GM12878 (cell line): ENCODE measurements at regions not wholly inside any gene's neighbourhood (a gene's known extent, or its start where the extent isn't known, plus 50 kb on each side); places are given as distances from the start of the nearest gene placed in this dataset.

Experiments used
- ATAC-seq: fragments of 200-7000 bp; cut with Tn5 transposase; 3 replicates; pipeline ENCODE4 v1.9.1; 2020; ENCODE audit warnings: mild to moderate bottlenecking, moderate library complexity
- BruUV-seq: library from RNA; stranded (reverse); fragments of 400-500 nt; replicated peaks from 2 replicates; lab custom pipeline; 2021; lab: Mats Ljungman, UMichigan
- CTCF ChIA-PET: fragments of 300-600 bp; sonication (Branson Sonifier 250); formaldehyde crosslinking; extraction: SDS; loops from one replicate; lab custom pipeline; 2021; ENCODE audit warnings: inconsistent platforms; lab: Yijun Ruan, JAX
- POLR2A ChIA-PET: fragments of 350-600 bp; formaldehyde crosslinking; extraction: SDS; loops from one replicate; lab custom pipeline; 2021; ENCODE audit warnings: inconsistent platforms; lab: Charles Lee
- RAD21 ChIA-PET: fragments of 300-600 bp; sonication (Branson Sonifier 250); formaldehyde crosslinking; loops from one replicate; lab custom pipeline; 2023; ENCODE audit warnings: antibody characterized with exemption; ENCODE audit not compliant: unreplicated experiment; lab: Charles Lee
- SMC1A ChIA-PET: fragments of 300-600 bp; sonication (Branson Sonifier 250); formaldehyde crosslinking; loops from one replicate; lab custom pipeline; 2023; ENCODE audit not compliant: unreplicated experiment, uncharacterized antibody; lab: Charles Lee
- DNase-seq: peaks from one replicate; pipeline ENCODE4 v3.0.0-alpha.2; 2011; ENCODE audit warnings: low read depth, low spot score
- FAIRE-seq: peaks from 3 replicates; lab custom pipeline; 2011; peaks lifted over from hg19 to GRCh38; lab: Jason Lieb, UNC
- H2AFZ ChIP-seq: 2 replicates; pipeline ENCODE4 v1.6.0; 2011; ENCODE audit warnings: low read depth, low read length, control low read depth; ENCODE audit not compliant: control insufficient read depth
- H3K27ac ChIP-seq: 2 replicates; pipeline ENCODE4 v1.5.1; 2011; ENCODE audit warnings: control low read depth; ENCODE audit not compliant: control insufficient read depth, insufficient read depth
- H3K27me3 ChIP-seq, 2 experiments: replicated peaks in 1 of 2; 2 replicates each; pipeline versions ENCODE4 v1.6.0 to v1.6.1; 2011; ENCODE audit warnings: low read length in 1 of 2; ENCODE audit not compliant: control insufficient read depth in 2 of 2, insufficient read depth in 2 of 2
- H3K36me3 ChIP-seq, 2 experiments: 2 replicates each; pipeline ENCODE4 v1.5.1; 2011; ENCODE audit warnings: low read length in 1 of 2; ENCODE audit not compliant: control insufficient read depth in 2 of 2, insufficient read depth in 2 of 2
- H3K4me1 ChIP-seq: 2 replicates; pipeline ENCODE4 v1.6.1; 2011; ENCODE audit warnings: mild to moderate bottlenecking, low read length, moderate library complexity, mixed read lengths; ENCODE audit not compliant: control insufficient read depth, insufficient read depth
- H3K4me2 ChIP-seq: 2 replicates; pipeline ENCODE4 v1.6.0; 2011; ENCODE audit warnings: control low read depth; ENCODE audit not compliant: control insufficient read depth, insufficient read depth
- H3K4me3 ChIP-seq: fragments of 200-600 bp; sonication (generic); 2 replicates; pipeline ENCODE4 v1.5.1; 2016
- H3K79me2 ChIP-seq: 2 replicates; pipeline ENCODE4 v1.6.0; 2011; ENCODE audit warnings: low read length; ENCODE audit not compliant: control insufficient read depth, insufficient read depth
- H3K9ac ChIP-seq: 2 replicates; pipeline ENCODE4 v1.8.0; 2011; ENCODE audit warnings: low read length, control low read depth, mixed read lengths; ENCODE audit not compliant: control insufficient read depth, insufficient read depth
- H3K9me3 ChIP-seq: replicated peaks from 3 replicates; pipeline ENCODE4 v1.5.1; 2011; ENCODE audit warnings: mild to moderate bottlenecking, low read length; ENCODE audit not compliant: control insufficient read depth, insufficient read depth
- H4K20me1 ChIP-seq: 2 replicates; pipeline ENCODE4 v1.6.0; 2011; ENCODE audit not compliant: control insufficient read depth, insufficient read depth
- E4F1 ChIP-seq: fragments of 450-650 bp; IDR thresholded peaks from 2 replicates; pipeline ENCODE4 v1.6.1; 2018; ENCODE audit warnings: borderline replicate concordance, mild to moderate bottlenecking; ENCODE audit not compliant: partially characterized antibody
- GATAD2B ChIP-seq: fragments of 450-650 bp; conservative IDR thresholded peaks from 2 replicates; pipeline ENCODE4 v1.6.1; 2017; ENCODE audit warnings: low read depth, mild to moderate bottlenecking, moderate library complexity
- KLF5 ChIP-seq: fragments of 450-650 bp; IDR thresholded peaks from 2 replicates; pipeline ENCODE4 v1.6.1; 2014; ENCODE audit warnings: mild to moderate bottlenecking; ENCODE audit not compliant: partially characterized antibody
- NBN ChIP-seq: fragments of 450-650 bp; IDR thresholded peaks from 2 replicates; pipeline ENCODE4 v1.6.1; 2016
- RAD51 ChIP-seq: fragments of 450-650 bp; IDR thresholded peaks from 2 replicates; pipeline ENCODE4 v1.6.1; 2016; ENCODE audit warnings: moderate library complexity, mild to moderate bottlenecking, inconsistent platforms
- RELA ChIP-seq: fragments of 450-650 bp; IDR thresholded peaks from 2 replicates; pipeline ENCODE4 v1.8.0; 2014; ENCODE audit warnings: borderline replicate concordance; ENCODE audit not compliant: partially characterized antibody
- RFX5 ChIP-seq: IDR thresholded peaks from 2 replicates; pipeline ENCODE4 v1.6.1; 2011; ENCODE audit warnings: low read depth, low read length, improper control_type of control experiment
- RUNX3 ChIP-seq: IDR thresholded peaks from 2 replicates; pipeline ENCODE4 v1.6.1; 2012; ENCODE audit warnings: low read length, inconsistent platforms
- STAT3 ChIP-seq: IDR thresholded peaks from 2 replicates; pipeline ENCODE4 v1.6.1; 2011; ENCODE audit warnings: low read depth, low read length, improper control_type of control experiment
- SUPT20H ChIP-seq: IDR thresholded peaks from 2 replicates; pipeline ENCODE4 v1.6.1; 2011; ENCODE audit warnings: low read depth, mild to moderate bottlenecking, low read length, moderate library complexity, borderline replicate concordance; ENCODE audit not compliant: control insufficient read depth
- WGBS: methylation state at CpG from one replicate; pipeline ENCODE4 v1.1.6; 2016; ENCODE audit warnings: low lambda C conversion rate; ENCODE audit not compliant: insufficient replicate concordance, insufficient coverage; ENCODE audit errors: missing lambda C conversion rate; 5-methylcytosine and 5-hydroxymethylcytosine counted together
- in situ Hi-C: fragments of 300-500 bp; cut with MboI; formaldehyde crosslinking; loops from 9 replicates; pipeline ENCODE4 v1.14.3; 2018; ENCODE audit warnings: mixed read lengths
- intact Hi-C: fragments of 100-400 bp; cut with micrococcal nuclease; formaldehyde crosslinking; loops from one replicate; pipeline ENCODE4 v1.14.2; 2022; ENCODE audit not compliant: unreplicated experiment

- CTCF ChIA-PET = interaction anchor here (0.8 kb wide), 1 partner anchor 17 kb away, joined by 3 read pairs; no protein-coding TSS in a partner anchor
- 0% methylated on average over 1 of the region's 1 CpG for WGBS
- peaks cover 0 to 3% of the 10 kb centered on the region in 2 experiments; a peak in 2 of 4 replicates for H3K27me3 ChIP-seq
Observed at GRCh38 chr17:65442691-65443090, 118.8 kb downstream of the AXIN2 start.

More at GRCh38 chr17:65442691-65443090, 118.8 kb downstream of the AXIN2 start:
- H3K9ac ChIP-seq = no peak overlapping the region
- no peak overlapping the region for H3K4me3 ChIP-seq
- ATAC-seq (no peak), FAIRE-seq (no peak), DNase-seq (no peak)
- intact Hi-C loops (no loop called here), in situ Hi-C loops (no loop called here)
- H3K27ac ChIP-seq = no peak overlapping the region
- RAD21 ChIA-PET = no interaction called here
- no peaks in the 10 kb centered on the region for H4K20me1 ChIP-seq
- POLR2A ChIA-PET = no interaction called here
- no peaks in the 10 kb centered on the region for H3K36me3 ChIP-seq
- no peaks in the 10 kb centered on the region for H3K79me2 ChIP-seq
- H2AFZ ChIP-seq = no peak overlapping the region
- H3K9me3 ChIP-seq = no peaks in the 10 kb centered on the region; the same call in 2 of the 3 replicates
- SMC1A ChIA-PET = interaction anchor here (0.6 to 1.4 kb wide), 2 partner anchors 8 to 181 kb away, joined by 3 to 4 read pairs; no protein-coding TSS in a partner anchor
- no peaks in the 10 kb centered on the region for H3K4me1 ChIP-seq
- no peak overlapping the region for H3K4me2 ChIP-seq
- BruUV-seq = no TSS peak
- TF ChIP-seq GATAD2B = no peak
- TF ChIP-seq RAD51 = no peak
- TF ChIP-seq RELA = no peak
- no peak for TF ChIP-seq NBN
- TF ChIP-seq E4F1 = no peak
- TF ChIP-seq RFX5 = no peak
- no peak for TF ChIP-seq STAT3
- TF ChIP-seq RUNX3 = no peak
- TF ChIP-seq SUPT20H = no peak
- no peak for TF ChIP-seq KLF5
